Inflammatory macrophage treated with lipopolysaccharide for 4 hours (primary cell): ENCODE measurements at regions not wholly inside any gene's neighbourhood (a gene's known extent, or its start where the extent isn't known, plus 50 kb on each side); places are given as distances from the start of the nearest gene placed in this dataset.

Experiments used
- DNase-seq: peaks from one replicate; pipeline ENCODE4 v3.0.0-alpha.2; 2020

GRCh38 chr5:135697959-135698345 lies 119.2 kb upstream of the CXCL14 start:
- no peak for DNase-seq

- DNase-seq: no peak
These were observed 118.6 kb upstream of the CXCL14 start for GRCh38 chr5:135697251-135697958.

GRCh38 chr5:135696317-135696716 lies 117.5 kb upstream of the CXCL14 start:
- no peak for DNase-seq

GRCh38 chr5:135695656-135696313 lies 117.0 kb upstream of the CXCL14 start:
- no peak for DNase-seq

GRCh38 chr5:135694906-135695305 lies 116.1 kb upstream of the CXCL14 start:
- no peak for DNase-seq

DNA sequence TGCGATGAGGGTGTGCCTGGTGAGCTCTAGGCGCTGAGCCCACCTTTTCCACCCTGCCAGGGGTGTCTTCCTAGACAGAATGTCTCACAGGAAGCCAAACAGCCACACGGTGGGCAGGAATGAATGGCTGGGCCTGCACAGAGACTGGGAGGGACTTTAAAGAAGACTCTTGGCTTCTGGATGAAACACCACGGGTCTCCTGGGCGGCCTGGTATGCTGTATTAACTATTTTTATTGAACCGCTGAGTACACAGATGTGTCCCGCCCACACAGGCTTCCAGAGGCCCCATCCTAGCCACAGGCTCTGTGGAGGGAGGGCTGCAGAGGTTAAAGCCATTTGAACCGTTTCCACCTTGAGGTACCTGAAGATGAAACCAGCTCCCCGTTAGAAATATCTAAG lies 115.2 kb upstream of the CXCL14 start:
- no peak for DNase-seq

DNA sequence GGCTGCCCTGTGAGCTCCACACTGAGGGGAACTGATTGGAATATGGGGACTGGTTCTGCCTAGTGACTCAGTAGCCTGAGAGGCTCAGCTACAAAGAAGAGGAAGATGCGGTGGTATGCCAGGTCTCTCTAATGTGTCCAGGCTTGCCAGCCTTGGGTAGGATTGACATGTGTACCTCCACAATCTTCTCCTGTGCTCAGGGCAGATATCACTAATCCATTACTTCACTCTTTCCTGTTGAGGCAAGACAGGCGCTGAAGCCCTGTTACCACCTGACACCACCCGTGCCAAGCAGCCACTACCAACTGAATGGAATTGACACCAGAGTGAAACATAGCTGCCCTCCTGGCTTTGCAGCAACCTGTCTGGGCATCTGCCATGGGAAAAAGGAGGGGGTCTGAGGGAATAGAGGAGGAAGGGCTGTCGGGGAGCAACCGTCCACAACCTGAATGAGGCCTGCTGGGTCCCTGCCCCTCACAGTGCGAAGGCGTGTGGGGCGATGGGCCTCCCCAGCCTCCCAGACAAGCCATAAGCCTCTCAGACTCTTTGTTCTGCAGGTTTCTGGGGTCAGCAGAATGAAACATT lies 114.7 kb upstream of the CXCL14 start:
- no peak for DNase-seq

DNA sequence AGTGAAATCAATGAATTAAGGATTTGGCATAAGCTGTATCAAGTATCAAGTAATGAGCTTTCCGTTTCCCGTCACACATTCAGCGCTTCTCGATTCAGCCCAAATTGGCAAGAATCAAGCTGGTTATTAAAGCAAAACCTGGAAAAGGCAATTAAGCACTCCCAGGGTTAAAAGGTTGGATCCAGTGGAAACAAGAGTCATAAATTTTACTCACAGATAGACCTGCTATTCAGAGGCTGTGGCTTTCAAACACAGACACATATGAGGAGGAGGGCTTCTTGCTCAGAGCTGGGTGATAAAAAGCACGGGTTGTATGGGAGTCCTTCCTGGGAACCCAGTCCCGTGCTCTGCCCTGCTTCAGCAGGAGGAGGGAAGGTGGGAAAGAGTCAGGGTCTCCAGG lies 112.3 kb upstream of the CXCL14 start:
- no peak for DNase-seq

DNA sequence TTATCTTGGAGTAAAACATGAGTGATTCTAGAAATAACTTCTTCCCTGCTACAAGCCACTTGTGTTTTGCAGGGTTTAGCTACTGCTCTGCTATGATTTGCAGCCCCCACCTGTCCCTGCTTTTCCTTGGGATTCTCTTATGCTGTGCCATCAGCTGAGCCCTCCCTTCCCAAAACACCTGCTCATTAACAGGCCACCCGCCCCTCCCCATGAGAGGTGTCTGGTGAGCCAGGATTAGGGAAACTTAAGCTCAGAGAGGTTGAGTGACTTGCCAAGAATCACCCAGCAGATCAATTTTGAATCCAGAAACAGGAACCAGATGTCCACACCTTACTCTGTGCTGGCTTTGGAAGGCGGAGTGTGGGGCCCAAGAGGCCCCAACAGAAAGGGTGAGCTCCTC lies 111.7 kb upstream of the CXCL14 start:
- no peak for DNase-seq

DNA sequence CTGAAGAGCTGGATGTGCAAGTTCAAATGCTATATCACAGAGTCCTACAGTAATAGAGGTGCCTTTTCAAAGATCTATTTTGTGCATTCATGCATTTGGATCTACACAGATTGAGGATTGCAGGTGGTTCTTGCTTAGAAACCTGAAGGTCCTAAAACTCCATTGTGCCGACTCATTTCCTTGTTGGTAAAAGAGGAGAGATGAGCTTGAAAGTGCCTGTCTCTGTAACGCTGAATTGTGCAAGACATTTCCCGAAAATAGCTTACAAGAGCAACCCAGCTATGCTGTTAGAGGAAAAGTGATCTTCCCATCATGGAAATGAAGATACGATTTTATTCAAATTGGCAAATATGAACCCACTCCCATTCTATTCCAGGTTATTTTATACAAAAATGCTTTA lies 110.7 kb upstream of the CXCL14 start:
- DNase-seq: no peak

GRCh38 chr5:135688385-135688784 lies 109.6 kb upstream of the CXCL14 start:
- DNase-seq: no peak

DNA sequence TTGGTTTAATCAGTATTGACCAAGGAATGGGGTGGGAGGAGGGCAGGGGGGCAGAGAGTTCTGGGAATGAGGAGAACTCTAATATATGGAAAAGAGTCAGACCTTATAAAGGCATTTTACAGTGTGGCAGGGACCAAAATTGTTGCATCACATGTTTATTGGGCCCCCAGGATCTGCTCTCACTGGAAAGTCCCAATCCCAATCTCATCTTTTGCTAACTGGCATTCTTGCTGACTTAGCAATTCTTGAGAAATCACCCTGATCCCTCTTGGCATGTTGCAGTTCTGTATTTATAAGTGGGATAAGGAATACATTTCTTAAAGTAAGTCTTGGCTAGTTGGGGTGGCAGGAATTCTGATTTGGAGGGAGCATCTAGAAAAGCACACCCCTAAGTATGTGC lies 104.4 kb upstream of the CXCL14 start:
- DNase-seq: no peak

- no peak for DNase-seq
These were observed 101.9 kb upstream of the CXCL14 start for GRCh38 chr5:135680713-135681112.

- no peak for DNase-seq
These were observed 100.0 kb upstream of the CXCL14 start for GRCh38 chr5:135678640-135679268.

DNA sequence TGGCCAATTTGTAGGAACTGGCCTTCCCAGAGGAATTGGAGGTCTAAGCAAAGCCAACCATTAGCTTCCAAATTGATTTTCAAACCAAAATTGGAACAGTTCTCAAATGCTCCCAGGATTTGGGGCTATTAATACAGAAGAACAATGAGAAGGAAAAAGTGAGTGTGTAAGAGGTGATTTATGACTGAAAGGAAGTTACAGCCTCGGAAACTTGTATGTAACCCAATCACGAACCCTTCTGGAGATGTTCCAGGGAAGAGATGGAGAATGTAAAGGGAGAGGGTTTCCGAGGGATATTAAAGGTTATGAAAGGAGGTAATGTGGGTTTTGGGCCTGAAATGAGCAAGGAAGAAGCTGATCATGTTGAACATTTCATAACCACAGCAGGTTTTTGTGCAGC lies 93.2 kb upstream of the CXCL14 start:
- no peak for DNase-seq

DNA sequence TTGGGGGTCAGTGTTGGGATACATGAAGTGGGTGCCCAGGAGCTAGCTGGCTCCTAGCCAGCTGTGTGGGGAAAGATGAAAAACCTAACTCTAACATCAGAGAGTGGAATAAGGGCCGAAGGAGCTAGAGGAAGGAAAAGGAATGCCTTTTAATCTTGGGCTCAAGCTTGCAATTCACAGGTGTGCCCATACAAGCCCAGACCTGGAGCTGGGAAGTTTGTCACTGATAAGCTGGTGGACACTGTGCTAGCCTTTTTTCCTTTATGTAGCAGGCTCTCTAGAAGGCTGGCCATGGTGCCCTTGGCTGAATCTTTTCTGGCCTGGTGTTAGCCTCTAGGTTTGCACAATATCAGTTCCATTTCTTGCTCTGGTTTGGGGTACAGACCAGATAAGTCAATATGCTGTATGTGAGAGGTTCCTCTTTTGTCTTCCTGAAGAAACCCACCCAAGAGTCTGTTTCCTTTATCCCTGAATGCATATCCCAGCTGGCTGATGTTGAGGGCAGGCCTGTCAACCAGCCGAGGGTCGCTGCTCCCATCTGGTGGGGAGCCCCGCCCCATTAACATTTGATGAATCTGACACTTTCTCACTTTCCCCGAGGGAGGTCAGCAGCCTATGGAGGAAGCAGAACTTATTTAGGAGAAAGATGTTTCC lies 92.4 kb upstream of the CXCL14 start:
- no peak for DNase-seq

GRCh38 chr5:135670588-135670987 lies 91.8 kb upstream of the CXCL14 start:
- no peak for DNase-seq

- DNase-seq: no peak
These were observed 90.6 kb upstream of the CXCL14 start for GRCh38 chr5:135669416-135669815.

GRCh38 chr5:135667673-135668072 lies 88.9 kb upstream of the CXCL14 start:
- no peak for DNase-seq

DNA sequence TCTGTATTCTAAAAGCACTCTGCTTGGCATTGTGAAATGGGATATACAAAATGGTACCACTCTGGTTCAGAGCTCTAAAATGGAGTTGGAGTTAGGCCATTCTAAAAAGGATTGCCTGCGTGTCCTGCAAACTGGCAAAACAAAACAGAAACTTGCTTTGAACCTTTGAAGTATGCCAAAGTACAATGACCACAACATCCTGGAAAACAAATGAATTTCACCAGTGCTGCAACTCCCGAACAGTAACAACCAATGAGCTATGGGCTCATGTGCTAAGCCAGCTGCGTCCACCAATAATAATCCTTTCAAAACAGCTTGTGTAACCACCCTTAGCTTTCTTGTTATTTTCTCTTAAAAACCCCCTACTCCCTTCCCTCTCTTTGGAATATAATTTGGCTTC lies 88.4 kb upstream of the CXCL14 start:
- no peak for DNase-seq

GRCh38 chr5:135662683-135663082 lies 83.9 kb upstream of the CXCL14 start:
- no peak for DNase-seq

GRCh38 chr5:135662061-135662481 lies 83.3 kb upstream of the CXCL14 start:
- no peak for DNase-seq

DNA sequence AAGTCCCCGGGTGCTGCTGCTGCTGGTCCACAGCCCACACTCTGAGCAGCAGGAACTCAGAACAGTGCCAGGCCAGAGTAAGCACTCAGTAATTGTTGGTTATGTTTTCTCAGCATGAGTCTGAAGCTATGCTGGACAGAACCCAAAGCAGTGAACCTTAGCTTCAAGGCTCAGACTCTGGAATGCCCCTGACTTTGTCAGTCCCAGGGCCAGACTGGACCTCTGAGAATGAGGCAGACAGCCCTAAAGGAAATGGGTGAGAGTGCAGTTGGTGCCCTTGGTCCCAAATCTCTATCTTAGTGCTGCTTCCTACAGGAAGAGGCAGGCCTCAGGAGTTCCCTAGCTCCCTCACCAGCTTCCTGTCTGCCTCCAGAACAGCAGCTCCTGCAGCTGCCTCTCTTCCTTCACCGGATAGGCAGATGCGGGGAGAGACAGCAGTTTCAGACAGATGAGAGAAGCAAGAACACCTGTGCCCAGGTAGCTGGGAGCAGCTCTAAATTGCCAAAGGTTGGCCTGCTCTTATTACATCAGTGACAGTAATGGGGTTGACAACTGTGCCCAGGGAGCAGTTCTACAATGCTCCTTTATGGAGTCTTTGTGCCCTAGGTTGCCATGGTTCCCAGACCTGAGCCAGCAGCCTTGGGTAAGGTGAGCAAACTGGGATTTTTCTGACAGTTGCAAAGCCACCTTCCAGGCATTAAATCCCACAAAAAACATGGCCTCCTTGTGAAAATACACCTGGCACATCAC lies 82.2 kb upstream of the CXCL14 start:
- DNase-seq: no peak
